ENCODE measurements at regions not wholly inside any gene's neighbourhood (a gene's known extent, or its start where the extent isn't known, plus 50 kb on each side); places are given as distances from the start of the nearest gene placed in this dataset.

DNA sequence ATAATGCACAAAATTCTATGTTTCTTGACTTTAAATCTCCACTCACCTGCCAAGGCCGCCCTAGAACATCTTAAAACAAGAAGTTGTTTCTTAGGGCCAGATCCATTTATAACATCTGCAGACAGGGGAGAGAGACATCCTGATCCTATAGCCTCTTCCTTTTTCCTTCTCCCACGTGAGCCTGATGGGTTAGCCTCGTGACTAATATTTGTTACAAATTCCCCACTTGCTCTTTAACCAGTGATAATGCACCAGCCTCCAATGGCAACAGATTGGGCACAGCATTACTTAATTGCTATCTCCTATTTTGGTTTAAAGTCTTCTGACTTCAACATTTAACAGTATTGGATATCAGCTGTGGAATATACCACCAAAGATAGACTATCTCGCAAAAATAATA, 196.5 kb downstream of the GADD45G start:
- TF ChIP-seq CTCF (IDR thresholded peaks at IDR 0.05; ENCODE audit: low read depth, low read length): no peak
- H3K27me3 ChIP-seq: no peaks in the 10 kb centered on the region
- no peaks in the 10 kb centered on the region for H3K9me3 ChIP-seq
- no peak overlapping the region for H3K4me3 ChIP-seq (ENCODE audit: low read depth, low read length)
- DNase-seq: no peak
- peaks cover 4% of the 10 kb centered on the region; the same call in 1 of the 2 replicates for H3K4me1 ChIP-seq
- H3K36me3 ChIP-seq: no peaks in the 10 kb centered on the region

- TF ChIP-seq CTCF (IDR thresholded peaks at IDR 0.05; ENCODE audit: low read depth, low read length): no peak; the same call in 1 of the 2 replicates
- Histone ChIP-seq H3K9me3 (no peaks in the 10 kb centered on the region), H3K4me1 (peaks cover 4% of the 10 kb centered on the region; the same call in 1 of the 2 replicates), H3K4me3 (ENCODE audit: low read depth, low read length) (no peak overlapping the region), H3K36me3 (no peaks in the 10 kb centered on the region), H3K27me3 (no peaks in the 10 kb centered on the region)
- no peak for DNase-seq
Measured at GRCh38 chr9:89801742-89802670, 197.2 kb downstream of the GADD45G start.

DNA sequence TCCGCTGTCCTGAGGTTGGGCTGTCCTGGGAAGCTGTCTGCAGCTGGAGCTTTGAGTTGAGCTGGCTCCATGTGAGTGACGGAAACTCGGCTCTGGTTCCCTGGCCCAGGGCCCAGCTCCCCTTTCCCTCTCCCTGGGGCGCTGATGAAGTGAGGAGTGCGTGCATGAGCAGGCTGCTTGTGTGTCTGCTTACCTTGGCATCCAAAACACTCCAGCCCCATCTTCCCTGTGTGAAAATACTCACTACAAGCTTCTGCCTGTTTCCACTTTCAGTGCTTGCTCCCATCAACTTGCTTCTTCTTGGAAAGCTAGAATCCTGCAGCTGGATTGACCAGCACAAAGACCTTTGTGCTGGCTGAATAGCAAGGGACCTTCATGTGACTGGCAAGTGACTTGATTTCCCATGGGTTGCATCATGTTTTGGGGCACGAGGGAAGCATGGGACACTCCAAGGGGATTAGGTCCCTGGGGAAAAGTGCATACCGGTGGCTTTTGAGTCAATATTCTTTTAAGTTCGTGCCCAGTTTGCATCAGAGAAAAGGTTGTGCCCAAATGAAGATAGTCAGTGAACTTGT, 198.1 kb downstream of the GADD45G start:
- H3K36me3 ChIP-seq: no peaks in the 10 kb centered on the region
- H3K27me3 ChIP-seq: no peaks in the 10 kb centered on the region
- peaks cover 4% of the 10 kb centered on the region; the same call in 1 of the 2 replicates for H3K4me1 ChIP-seq
- H3K9me3 ChIP-seq: no peaks in the 10 kb centered on the region
- no peak for TF ChIP-seq CTCF (IDR thresholded peaks at IDR 0.05; ENCODE audit: low read depth, low read length)
- DNase-seq: peak; percentile 64
- no peak overlapping the region for H3K4me3 ChIP-seq (ENCODE audit: low read depth, low read length)

GRCh38 chr9:89803403-89803802, 198.6 kb downstream of the GADD45G start:
- no peak for TF ChIP-seq CTCF (IDR thresholded peaks at IDR 0.05; ENCODE audit: low read depth, low read length)
- DNase-seq: no peak
- Histone ChIP-seq H3K4me1 (peaks cover 4% of the 10 kb centered on the region; the same call in 1 of the 2 replicates), H3K4me3 (ENCODE audit: low read depth, low read length) (no peak overlapping the region), H3K27me3 (no peaks in the 10 kb centered on the region), H3K9me3 (no peaks in the 10 kb centered on the region), H3K36me3 (no peaks in the 10 kb centered on the region)

- Histone ChIP-seq H3K36me3 (no peaks in the 10 kb centered on the region), H3K27me3 (no peaks in the 10 kb centered on the region), H3K4me1 (peaks cover 4% of the 10 kb centered on the region; the same call in 1 of the 2 replicates), H3K9me3 (no peaks in the 10 kb centered on the region), H3K4me3 (ENCODE audit: low read depth, low read length) (no peak overlapping the region)
- no peak for TF ChIP-seq CTCF (IDR thresholded peaks at IDR 0.05; ENCODE audit: low read depth, low read length)
- DNase-seq: no peak
Measured at GRCh38 chr9:89804766-89805531, 200.1 kb downstream of the GADD45G start.
